Vagina (tissue), 2 donors: ENCODE measurements at regions not wholly inside any gene's neighbourhood (a gene's known extent, or its start where the extent isn't known, plus 50 kb on each side); places are given as distances from the start of the nearest gene placed in this dataset.

ENCODE experiments used
- CTCF ChIP-seq, 3 experiments: fragments of 450-650 bp in 2 of 3; fragments of 200-600 bp in 1 of 3; sonication (generic) in 1 of 3; IDR thresholded peaks; one replicate each; pipeline ENCODE4 v1.5.1; 2017 to 2019; ENCODE audit warnings: antibody characterized with exemption in 3 of 3, mild to moderate bottlenecking in 2 of 3, moderate library complexity in 2 of 3
- POLR2A ChIP-seq, 2 donors: fragments of 450-650 bp; IDR thresholded peaks; one replicate each; pipeline ENCODE4 v1.6.1; 2017; ENCODE audit warnings: antibody characterized with exemption in 2 of 2, mild to moderate bottlenecking in 2 of 2, moderate library complexity in 2 of 2
- POLR2AphosphoS5 ChIP-seq, 2 donors: sonication (generic); formaldehyde crosslinking; IDR thresholded peaks; one replicate each; pipeline ENCODE4 v1.9.0; 2017; ENCODE audit warnings: antibody characterized with exemption in 2 of 2, mild to moderate bottlenecking in 2 of 2, low read depth in 1 of 2; ENCODE audit not compliant: insufficient read depth in 1 of 2

GRCh38 chr5:105685884-105686283 is 1984.9 kb downstream of the EFNA5 start:
- TF ChIP-seq CTCF (IDR thresholded peaks at IDR 0.05): no peak
- TF ChIP-seq POLR2A (IDR thresholded peaks at IDR 0.05): no peak
- TF ChIP-seq POLR2AphosphoS5 (IDR thresholded peaks at IDR 0.05; ENCODE audit: insufficient read depth in 1 of 2, low read depth in 1 of 2): no peak
